Osteoblast (primary cell): ENCODE measurements at regions not wholly inside any gene's neighbourhood (a gene's known extent, or its start where the extent isn't known, plus 50 kb on each side); places are given as distances from the start of the nearest gene placed in this dataset.
A peak's percentile ranks its signal among the peaks of the same experiment; 100 is the strongest.

Source experiments
- DNase-seq: peaks from one replicate; pipeline ENCODE4 v3.0.0; 2011; ENCODE audit warnings: low spot score, mixed read lengths; ENCODE audit not compliant: insufficient read length; ENCODE audit errors: missing footprints
- H2AFZ ChIP-seq: 2 replicates; pipeline ENCODE4 v1.6.0; 2011; ENCODE audit warnings: mild to moderate bottlenecking, low read length
- H3K27ac ChIP-seq: 2 replicates; pipeline ENCODE4 v1.5.1; 2011; ENCODE audit warnings: mild to moderate bottlenecking, low read depth, low read length, moderate library complexity
- H3K27me3 ChIP-seq: 2 replicates; pipeline ENCODE4 v1.6.0; 2012; ENCODE audit warnings: mild to moderate bottlenecking, control low read depth, inconsistent platforms, low read length, moderate library complexity; ENCODE audit not compliant: insufficient read depth
- H3K36me3 ChIP-seq: 2 replicates; pipeline ENCODE4 v1.5.1; 2011; ENCODE audit warnings: mild to moderate bottlenecking, low read length, control low read depth, moderate library complexity; ENCODE audit not compliant: insufficient read depth
- H3K4me1 ChIP-seq: 2 replicates; pipeline ENCODE4 v1.5.1; 2011; ENCODE audit warnings: mild to moderate bottlenecking, low read length, control low read depth, moderate library complexity; ENCODE audit not compliant: insufficient read depth
- H3K4me2 ChIP-seq: 2 replicates; pipeline ENCODE4 v1.6.0; 2011; ENCODE audit warnings: mild to moderate bottlenecking, low read length; ENCODE audit not compliant: insufficient read depth
- H3K4me3 ChIP-seq: fragments of 200-600 bp; sonication (generic); 3 replicates; pipeline ENCODE4 v1.5.1; 2012; ENCODE audit warnings: mild to moderate bottlenecking, low read length, inconsistent platforms; ENCODE audit not compliant: insufficient read depth
- H3K79me2 ChIP-seq: 2 replicates; pipeline ENCODE4 v1.6.0; 2012; ENCODE audit warnings: mild to moderate bottlenecking, low read length, control low read depth, inconsistent platforms; ENCODE audit not compliant: insufficient read depth
- H3K9me3 ChIP-seq: 2 replicates; pipeline ENCODE4 v1.5.1; 2011; ENCODE audit warnings: low read depth, low read length, control low read depth
- H4K20me1 ChIP-seq: 2 replicates; pipeline ENCODE4 v1.6.0; 2012; ENCODE audit warnings: mild to moderate bottlenecking, low read length, control low read depth; ENCODE audit not compliant: insufficient read depth
- CTCF ChIP-seq: IDR thresholded peaks from 2 replicates; pipeline ENCODE4 v1.5.1; 2011; ENCODE audit warnings: mild to moderate bottlenecking, low read depth, low read length, moderate library complexity; ENCODE audit errors: extremely low read depth

GRCh38 chr13:59367904-59368303 lies 795.8 kb downstream of the DIAPH3 start:
- Histone ChIP-seq H3K27ac (no peak overlapping the region), H4K20me1 (no peaks in the 10 kb centered on the region), H3K9me3 (no peaks in the 10 kb centered on the region), H3K79me2 (no peaks in the 10 kb centered on the region), H3K36me3 (no peaks in the 10 kb centered on the region), H3K4me3 (no peak overlapping the region), H3K27me3 (no peaks in the 10 kb centered on the region), H3K4me2 (no peak overlapping the region), H2AFZ (no peak overlapping the region), H3K4me1 (no peaks in the 10 kb centered on the region)
- TF ChIP-seq CTCF = no peak
- no peak for DNase-seq

DNA sequence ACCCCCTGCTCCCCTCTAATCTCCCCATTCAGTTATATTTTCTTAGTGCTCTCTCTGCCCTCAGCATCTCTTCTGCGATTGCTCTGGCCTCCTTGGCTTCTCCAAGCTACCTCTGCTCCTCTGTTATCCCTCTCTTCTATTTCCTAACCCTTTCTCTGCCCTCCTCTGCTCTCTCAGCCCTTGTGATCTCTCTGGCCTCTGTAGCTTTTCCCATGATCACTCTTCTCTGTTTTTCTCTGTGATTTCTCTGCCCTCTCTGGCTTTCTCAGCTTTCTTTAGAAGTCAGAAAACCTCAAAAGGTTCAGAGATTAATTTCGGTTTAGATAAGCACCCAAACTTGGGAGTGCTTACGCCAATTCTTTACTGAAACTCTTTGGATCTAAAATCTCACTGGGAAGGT lies 795.0 kb downstream of the DIAPH3 start:
- no peak for TF ChIP-seq CTCF

DNA sequence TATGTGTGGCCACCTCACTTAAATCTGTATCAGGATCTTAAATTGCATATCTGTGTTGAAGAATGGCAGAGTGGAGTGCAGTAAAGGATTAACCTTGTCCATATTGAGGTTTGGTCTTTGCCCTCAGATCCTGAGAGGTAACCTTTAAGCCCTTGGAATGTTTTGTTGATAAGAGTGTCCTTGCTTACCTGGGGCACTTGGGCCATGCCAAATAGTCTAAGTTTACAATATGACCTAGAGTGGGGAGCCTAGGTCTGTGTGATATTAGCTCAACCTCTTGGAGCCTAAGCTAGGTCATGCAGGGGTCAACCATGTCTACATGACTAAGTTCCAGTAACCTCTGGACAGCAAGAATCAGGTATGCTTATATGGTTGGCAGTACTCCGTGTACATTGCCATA lies 792.5 kb downstream of the DIAPH3 start:
- Histone ChIP-seq H3K4me3 (no peak overlapping the region), H3K4me1 (no peaks in the 10 kb centered on the region), H3K79me2 (no peaks in the 10 kb centered on the region), H3K4me2 (no peak overlapping the region), H4K20me1 (no peaks in the 10 kb centered on the region), H3K27me3 (no peaks in the 10 kb centered on the region), H3K36me3 (no peaks in the 10 kb centered on the region), H3K9me3 (no peaks in the 10 kb centered on the region), H3K27ac (no peak overlapping the region), H2AFZ (no peak overlapping the region)
- TF ChIP-seq CTCF = no peak
- DNase-seq = peak; percentile 6

More for the DNA sequence above, 795.0 kb downstream of the DIAPH3 start:
- no peak overlapping the region for H3K4me3 ChIP-seq
- H4K20me1 ChIP-seq = no peaks in the 10 kb centered on the region
- no peaks in the 10 kb centered on the region for H3K4me1 ChIP-seq
- DNase-seq = no peak
- H3K79me2 ChIP-seq = no peaks in the 10 kb centered on the region
- no peaks in the 10 kb centered on the region for H3K36me3 ChIP-seq
- no peak overlapping the region for H3K27ac ChIP-seq
- H3K4me2 ChIP-seq = no peak overlapping the region
- H3K9me3 ChIP-seq = no peaks in the 10 kb centered on the region
- H2AFZ ChIP-seq = no peak overlapping the region
- H3K27me3 ChIP-seq = no peaks in the 10 kb centered on the region

DNA sequence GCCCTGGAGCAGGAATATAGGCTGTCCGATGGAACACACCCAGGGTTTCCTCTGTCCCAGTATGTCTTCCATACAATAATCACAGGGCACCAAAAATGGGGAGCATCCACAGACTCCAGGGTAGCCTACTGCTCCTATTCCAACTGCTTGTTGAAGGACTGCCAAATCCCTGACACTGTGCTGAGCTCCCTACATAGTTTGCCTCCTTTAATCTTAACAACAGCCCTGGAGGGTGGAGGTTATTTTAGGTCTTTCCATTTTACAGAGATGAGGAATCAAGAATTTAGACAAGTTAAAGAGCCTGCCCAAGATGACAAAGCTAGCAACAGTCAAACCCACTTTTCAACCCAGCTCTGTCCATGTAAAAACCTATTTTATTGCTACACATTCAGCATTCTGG lies 790.4 kb downstream of the DIAPH3 start:
- H3K4me2 ChIP-seq = no peak overlapping the region
- H3K27me3 ChIP-seq = no peaks in the 10 kb centered on the region
- H3K79me2 ChIP-seq = no peaks in the 10 kb centered on the region
- H3K4me3 ChIP-seq = no peak overlapping the region
- H3K27ac ChIP-seq = no peak overlapping the region
- no peak overlapping the region for H2AFZ ChIP-seq
- DNase-seq = no peak
- no peak for TF ChIP-seq CTCF
- no peaks in the 10 kb centered on the region for H4K20me1 ChIP-seq
- H3K4me1 ChIP-seq = no peaks in the 10 kb centered on the region
- no peaks in the 10 kb centered on the region for H3K36me3 ChIP-seq
- H3K9me3 ChIP-seq = no peaks in the 10 kb centered on the region
